ENCODE measurements at regions not wholly inside any gene's neighbourhood (a gene's known extent, or its start where the extent isn't known, plus 50 kb on each side); places are given as distances from the start of the nearest gene placed in this dataset.

DNA sequence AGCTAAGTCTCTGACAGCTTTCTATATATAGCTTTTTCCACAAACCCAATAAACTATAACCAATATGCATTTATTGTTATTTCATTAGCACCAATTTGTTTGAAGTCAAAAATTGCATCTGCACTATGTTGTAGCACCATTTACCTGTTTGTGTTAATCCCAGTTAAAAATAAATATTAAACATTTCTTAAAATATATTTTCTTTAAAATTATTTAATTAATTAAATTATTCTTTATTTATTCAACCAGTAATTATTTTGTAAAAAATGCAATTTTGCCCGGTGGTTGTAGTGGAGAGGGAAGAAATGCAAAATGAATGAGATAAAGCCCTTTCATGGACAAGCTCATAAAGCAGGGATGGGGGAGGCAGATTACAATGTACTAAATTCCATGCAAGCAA, 1257.9 kb downstream of the PCDH17 start:
- no peak for DNase-seq (ENCODE audit: low read depth in 1 of 2, low spot score in 1 of 2)
- TF ChIP-seq, protein P1, sequence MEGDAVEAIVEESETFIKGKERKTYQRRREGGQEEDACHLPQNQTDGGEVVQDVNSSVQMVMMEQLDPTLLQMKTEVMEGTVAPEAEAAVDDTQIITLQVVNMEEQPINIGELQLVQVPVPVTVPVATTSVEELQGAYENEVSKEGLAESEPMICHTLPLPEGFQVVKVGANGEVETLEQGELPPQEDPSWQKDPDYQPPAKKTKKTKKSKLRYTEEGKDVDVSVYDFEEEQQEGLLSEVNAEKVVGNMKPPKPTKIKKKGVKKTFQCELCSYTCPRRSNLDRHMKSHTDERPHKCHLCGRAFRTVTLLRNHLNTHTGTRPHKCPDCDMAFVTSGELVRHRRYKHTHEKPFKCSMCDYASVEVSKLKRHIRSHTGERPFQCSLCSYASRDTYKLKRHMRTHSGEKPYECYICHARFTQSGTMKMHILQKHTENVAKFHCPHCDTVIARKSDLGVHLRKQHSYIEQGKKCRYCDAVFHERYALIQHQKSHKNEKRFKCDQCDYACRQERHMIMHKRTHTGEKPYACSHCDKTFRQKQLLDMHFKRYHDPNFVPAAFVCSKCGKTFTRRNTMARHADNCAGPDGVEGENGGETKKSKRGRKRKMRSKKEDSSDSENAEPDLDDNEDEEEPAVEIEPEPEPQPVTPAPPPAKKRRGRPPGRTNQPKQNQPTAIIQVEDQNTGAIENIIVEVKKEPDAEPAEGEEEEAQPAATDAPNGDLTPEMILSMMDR (IDR thresholded peaks at IDR 0.05; ENCODE audit: low read depth, low read length): no peak
- no peak overlapping the region for H3K27ac ChIP-seq
- H3K4me3 ChIP-seq: no peak overlapping the region
- H3K4me1 ChIP-seq (ENCODE audit: low read depth): no peaks in the 10 kb centered on the region
- H3K27me3 ChIP-seq: no peaks in the 10 kb centered on the region
- no peaks in the 10 kb centered on the region for H3K9me3 ChIP-seq (ENCODE audit: low read depth)
- no peaks in the 10 kb centered on the region for H3K36me3 ChIP-seq

DNA sequence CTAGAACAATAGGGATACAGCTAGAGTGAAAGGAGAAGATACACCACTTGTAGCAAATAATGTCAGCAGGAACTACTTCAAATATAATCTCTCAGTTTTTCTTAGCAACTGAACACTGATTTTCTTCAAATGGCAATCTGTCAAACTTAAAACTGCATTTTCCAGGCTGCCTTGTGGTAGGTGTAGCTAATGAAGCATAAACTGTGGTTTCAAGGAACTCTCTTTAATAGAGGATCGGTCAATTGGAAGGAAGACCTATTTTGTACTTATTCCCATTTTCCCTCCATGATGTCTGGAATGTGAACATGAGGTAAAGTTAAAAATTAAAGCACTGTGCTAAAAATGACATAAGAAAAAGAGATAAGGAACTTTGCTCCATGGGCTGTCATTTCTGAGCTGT, 1261.9 kb downstream of the PCDH17 start:
- no peak for DNase-seq (ENCODE audit: low read depth in 1 of 2, low spot score in 1 of 2)
- TF ChIP-seq, protein P1 (IDR thresholded peaks at IDR 0.05; ENCODE audit: low read depth, low read length): no peak
- Histone ChIP-seq H3K9me3 (ENCODE audit: low read depth) (no peaks in the 10 kb centered on the region), H3K27ac (no peak overlapping the region), H3K36me3 (no peaks in the 10 kb centered on the region), H3K4me1 (ENCODE audit: low read depth) (no peaks in the 10 kb centered on the region), H3K4me3 (no peak overlapping the region), H3K27me3 (no peaks in the 10 kb centered on the region)

DNA sequence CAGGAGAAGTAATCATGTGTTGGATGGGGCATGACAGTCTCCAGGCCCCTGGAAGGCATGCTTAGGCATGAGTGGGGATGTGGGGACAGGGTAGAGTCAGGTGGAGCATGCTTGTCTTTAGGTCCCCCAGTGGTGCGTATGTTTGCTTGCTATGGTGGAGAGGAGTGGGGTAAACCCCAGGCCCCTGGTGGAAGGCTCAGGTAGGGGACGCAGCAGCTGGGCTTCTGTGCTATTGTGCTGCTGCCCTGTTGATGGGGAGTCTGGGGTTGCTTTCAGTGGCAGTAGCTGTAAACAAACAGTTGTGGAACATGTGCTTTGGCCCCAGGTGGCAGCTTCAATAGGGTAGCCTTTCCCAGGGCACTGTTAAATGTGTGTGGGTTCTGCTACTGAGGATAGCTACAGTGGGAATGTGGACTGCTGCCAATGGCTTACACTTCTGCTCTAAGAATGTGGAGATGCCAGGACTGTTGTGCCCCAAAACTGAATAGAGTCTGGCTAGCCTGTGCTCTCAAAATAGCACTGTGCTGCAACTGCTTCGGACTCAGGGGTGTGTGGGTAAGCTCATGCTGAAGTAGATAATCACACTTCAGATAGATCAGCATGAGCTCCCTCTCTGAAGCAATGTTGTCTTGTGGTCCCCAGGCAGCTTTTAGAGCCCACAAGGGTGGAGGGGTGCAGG, 1257.3 kb downstream of the DIAPH3 start:
- H3K4me1 ChIP-seq (ENCODE audit: low read depth): no peaks in the 10 kb centered on the region
- no peak overlapping the region for H3K27ac ChIP-seq
- no peaks in the 10 kb centered on the region for H3K9me3 ChIP-seq (ENCODE audit: low read depth)
- no peaks in the 10 kb centered on the region for H3K27me3 ChIP-seq
- no peaks in the 10 kb centered on the region for H3K36me3 ChIP-seq
- TF ChIP-seq, protein P1 (IDR thresholded peaks at IDR 0.05; ENCODE audit: low read depth, low read length): no peak
- DNase-seq (ENCODE audit: low read depth in 1 of 2, low spot score in 1 of 2): no peak
- H3K4me3 ChIP-seq: no peak overlapping the region

DNA sequence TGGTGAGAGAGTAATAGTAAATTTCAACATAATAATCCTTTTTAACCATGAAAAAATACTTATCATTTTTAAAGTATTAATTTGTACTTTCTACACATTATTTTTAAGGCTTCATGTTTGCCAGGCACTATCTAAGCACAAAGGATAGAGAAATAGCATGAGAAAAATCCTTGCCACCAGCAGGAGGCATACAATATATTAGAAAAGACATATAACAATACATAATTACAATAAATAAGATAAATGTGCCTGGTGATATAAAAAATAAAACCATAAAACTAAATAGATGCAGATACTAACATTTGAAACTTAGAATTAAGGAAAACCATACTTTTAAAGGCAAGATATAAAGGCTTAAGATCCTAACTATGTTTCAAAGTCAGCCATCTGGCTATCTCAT, 1256.4 kb downstream of the DIAPH3 start:
- Histone ChIP-seq H3K27ac (no peak overlapping the region), H3K4me3 (no peak overlapping the region), H3K27me3 (no peaks in the 10 kb centered on the region), H3K4me1 (ENCODE audit: low read depth) (no peaks in the 10 kb centered on the region), H3K9me3 (ENCODE audit: low read depth) (no peaks in the 10 kb centered on the region), H3K36me3 (no peaks in the 10 kb centered on the region)
- peak in 1 of 2 donors; percentile 14 for DNase-seq (ENCODE audit: low read depth in 1 of 2, low spot score in 1 of 2)
- TF ChIP-seq, protein P1 (IDR thresholded peaks at IDR 0.05; ENCODE audit: low read depth, low read length): peak; percentile 20

DNA sequence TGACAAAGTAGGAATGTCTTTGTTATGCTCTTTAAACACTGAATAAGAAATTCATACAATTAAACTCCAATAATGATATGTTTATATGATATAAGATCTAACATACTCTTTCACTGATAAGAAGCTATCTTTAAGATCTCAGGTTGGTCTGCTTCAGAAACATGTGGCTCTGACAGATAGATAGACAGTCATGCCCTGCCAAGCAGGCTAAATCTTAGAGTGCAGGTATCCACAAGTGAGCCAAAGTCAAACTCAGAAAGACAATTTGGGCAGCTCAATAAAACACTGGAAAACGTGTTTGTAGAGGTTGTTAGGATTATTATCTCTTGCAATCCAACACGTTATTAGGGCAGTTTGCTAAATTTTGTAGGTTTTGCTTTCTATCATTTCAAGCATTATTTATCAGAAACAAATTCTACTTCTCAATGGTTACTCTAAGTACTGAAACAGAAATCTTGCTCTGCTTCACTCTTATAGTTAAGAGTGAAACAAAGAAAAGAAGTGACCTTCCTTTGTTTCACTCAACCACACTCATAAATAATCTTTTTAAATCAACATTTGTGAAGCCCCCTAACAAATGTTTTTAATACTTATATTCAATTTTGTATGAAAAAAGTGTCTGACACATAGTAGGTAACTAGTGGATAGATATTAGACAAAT, 1255.6 kb downstream of the DIAPH3 start:
- Histone ChIP-seq H3K27ac (no peak overlapping the region), H3K4me1 (ENCODE audit: low read depth) (no peaks in the 10 kb centered on the region), H3K9me3 (ENCODE audit: low read depth) (no peaks in the 10 kb centered on the region), H3K36me3 (no peaks in the 10 kb centered on the region), H3K4me3 (no peak overlapping the region), H3K27me3 (no peaks in the 10 kb centered on the region)
- no peak for DNase-seq (ENCODE audit: low read depth in 1 of 2, low spot score in 1 of 2)
- TF ChIP-seq, protein P1 (IDR thresholded peaks at IDR 0.05; ENCODE audit: low read depth, low read length): no peak
